ENCODE measurements at regions not wholly inside any gene's neighbourhood (a gene's known extent, or its start where the extent isn't known, plus 50 kb on each side); places are given as distances from the start of the nearest gene placed in this dataset.

DNA sequence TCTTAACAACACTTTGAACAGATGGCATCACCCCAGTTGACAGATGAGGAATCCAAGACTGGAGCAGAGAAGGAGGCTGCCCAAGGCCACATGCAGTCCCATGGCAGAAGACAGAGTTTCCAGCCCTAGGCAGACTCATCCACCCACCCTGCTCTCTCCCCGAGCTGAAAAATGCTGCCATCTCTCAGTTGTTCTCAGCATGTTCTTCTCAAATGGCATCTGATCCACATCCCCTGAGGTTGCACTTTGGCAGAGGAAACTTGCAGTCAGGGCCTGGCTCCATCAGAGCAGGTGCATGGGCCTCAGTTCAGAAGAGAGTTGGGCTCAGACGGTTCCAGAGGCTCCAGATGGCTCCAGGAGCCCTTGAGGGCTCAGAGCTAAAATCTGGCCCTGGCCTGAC, 709.4 kb downstream of the MATN1 start:
- DNase-seq, result no peak
- Histone ChIP-seq H3K4me1 (no peaks in the 10 kb centered on the region), H3K27me3 (no peaks in the 10 kb centered on the region), H3K36me3 (no peaks in the 10 kb centered on the region), H3K9me3 (no peaks in the 10 kb centered on the region), H3K4me3 (ENCODE audit: low read depth, low read length) (no peak overlapping the region)
- no peak for TF ChIP-seq CTCF (IDR thresholded peaks at IDR 0.05; ENCODE audit: low read depth, low read length)

DNA sequence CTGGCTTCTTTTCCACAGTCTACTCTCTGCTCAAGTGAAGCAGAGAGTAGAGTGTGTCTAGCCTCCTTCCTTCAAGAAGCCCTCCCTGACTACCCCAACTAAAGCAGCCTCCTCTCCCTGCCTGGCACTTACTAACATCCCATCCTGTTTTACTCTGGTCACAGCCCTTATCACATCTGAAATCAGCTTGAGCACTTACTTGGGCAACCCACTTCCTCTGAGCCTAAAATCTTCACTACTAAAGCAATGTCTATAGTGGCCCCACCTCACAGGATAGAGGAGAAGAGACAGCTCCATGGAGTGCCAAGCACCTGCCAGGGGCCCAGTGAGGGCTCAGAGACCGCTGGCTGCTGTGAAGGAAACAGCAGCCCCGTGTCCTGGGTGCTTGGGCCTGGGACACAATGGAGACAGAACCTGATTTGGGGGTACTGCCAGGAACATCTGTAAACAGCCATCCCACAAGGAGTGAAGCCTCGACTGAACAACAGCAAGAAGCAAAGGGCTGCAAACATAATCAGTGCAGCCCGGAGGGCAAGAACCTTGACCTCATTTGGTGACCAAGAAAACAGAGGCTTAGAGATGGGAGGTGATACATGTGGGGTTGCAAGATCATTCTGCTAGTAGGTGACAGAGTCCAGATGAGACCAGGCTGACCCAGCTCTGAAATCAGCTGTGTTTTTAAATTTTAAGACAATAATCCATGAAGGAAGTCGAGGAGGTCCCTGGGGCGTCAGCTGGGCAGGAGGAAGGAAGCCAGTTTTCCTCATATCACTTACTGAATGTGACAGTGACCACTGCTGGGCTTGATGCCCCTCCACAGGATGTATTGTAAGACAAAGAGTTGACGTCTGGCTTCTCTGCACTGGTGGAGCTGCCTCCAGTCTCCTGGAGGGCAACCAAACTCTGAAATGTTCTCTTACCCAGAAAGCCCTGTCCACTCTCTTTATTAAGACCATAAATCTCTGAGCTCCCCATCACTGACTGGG, 710.6 kb downstream of the MATN1 start:
- no peak overlapping the region for H3K4me3 ChIP-seq (ENCODE audit: low read depth, low read length)
- no peaks in the 10 kb centered on the region for H3K36me3 ChIP-seq
- no peaks in the 10 kb centered on the region for H3K27me3 ChIP-seq
- no peak for TF ChIP-seq CTCF (IDR thresholded peaks at IDR 0.05; ENCODE audit: low read depth, low read length)
- H3K9me3 ChIP-seq, result no peaks in the 10 kb centered on the region
- DNase-seq, result no peak
- H3K4me1 ChIP-seq, result no peaks in the 10 kb centered on the region

- no peak for TF ChIP-seq CTCF (IDR thresholded peaks at IDR 0.05; ENCODE audit: low read depth, low read length)
- Histone ChIP-seq H3K4me1 (no peaks in the 10 kb centered on the region), H3K36me3 (no peaks in the 10 kb centered on the region), H3K27me3 (no peaks in the 10 kb centered on the region), H3K9me3 (no peaks in the 10 kb centered on the region), H3K4me3 (ENCODE audit: low read depth, low read length) (no peak overlapping the region)
- no peak for DNase-seq
Measured at GRCh38 chr1:30011970-30012369, 711.4 kb downstream of the MATN1 start.

DNA sequence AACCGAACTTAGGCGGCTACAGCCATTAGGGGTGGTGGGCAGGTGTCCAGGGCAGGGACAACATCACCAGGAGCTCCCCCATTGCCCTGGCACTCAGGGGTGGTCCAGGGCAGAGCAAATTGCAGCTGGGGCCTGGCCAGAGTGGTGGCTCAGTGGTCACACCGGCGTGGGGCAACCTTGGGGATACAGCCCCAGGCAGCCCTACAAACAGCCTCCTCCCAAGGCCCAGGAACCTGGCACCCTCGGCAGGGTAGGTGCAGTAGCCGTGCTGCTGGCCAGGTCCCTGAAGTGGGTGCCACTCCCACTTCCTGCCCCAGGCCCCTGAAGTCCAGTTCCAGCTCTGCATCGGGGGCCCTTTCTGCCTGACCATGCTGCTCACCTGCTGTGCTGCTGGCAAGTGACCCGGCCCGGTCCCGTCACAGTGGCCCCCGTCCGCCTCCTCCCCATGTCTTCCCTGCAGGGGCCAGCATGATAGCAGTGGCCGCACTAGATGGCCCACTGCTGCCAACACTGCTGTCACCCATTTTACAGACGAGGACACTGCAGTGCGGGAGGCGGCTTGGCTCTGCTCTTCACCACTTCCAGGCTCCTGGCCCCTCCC, 712.8 kb downstream of the MATN1 start:
- H3K4me3 ChIP-seq (ENCODE audit: low read depth, low read length), result no peak overlapping the region
- TF ChIP-seq CTCF (IDR thresholded peaks at IDR 0.05; ENCODE audit: low read depth, low read length), result no peak

DNA sequence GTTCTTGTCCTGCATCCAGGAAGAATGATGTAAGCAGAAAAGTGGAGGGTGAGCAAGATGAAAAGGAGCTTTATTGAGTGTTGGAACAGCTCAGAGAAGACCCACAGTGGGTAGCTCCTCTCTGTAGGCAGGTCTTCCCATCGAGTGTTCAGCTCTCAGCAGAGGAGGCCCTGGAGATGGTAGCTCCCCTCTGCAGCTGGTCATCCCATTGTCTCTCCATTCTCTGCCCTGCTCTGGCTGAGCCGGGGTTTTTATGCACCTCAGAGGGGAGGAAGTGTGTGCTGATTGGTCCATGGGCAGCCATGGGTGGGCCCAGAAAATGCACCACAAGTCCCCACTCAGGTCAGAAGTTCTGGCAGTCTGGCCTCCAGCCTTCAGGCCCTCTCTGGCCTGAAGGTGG, 713.7 kb downstream of the MATN1 start:
- no peaks in the 10 kb centered on the region for H3K9me3 ChIP-seq
- no peaks in the 10 kb centered on the region for H3K4me1 ChIP-seq
- no peaks in the 10 kb centered on the region for H3K36me3 ChIP-seq
- DNase-seq, result no peak
- TF ChIP-seq CTCF (IDR thresholded peaks at IDR 0.05; ENCODE audit: low read depth, low read length), result no peak
- H3K4me3 ChIP-seq (ENCODE audit: low read depth, low read length), result no peak overlapping the region
- no peaks in the 10 kb centered on the region for H3K27me3 ChIP-seq

More for the DNA sequence above, 712.8 kb downstream of the MATN1 start:
- no peak for DNase-seq
- H3K27me3 ChIP-seq, result no peaks in the 10 kb centered on the region
- no peaks in the 10 kb centered on the region for H3K36me3 ChIP-seq
- H3K4me1 ChIP-seq, result no peaks in the 10 kb centered on the region
- H3K9me3 ChIP-seq, result no peaks in the 10 kb centered on the region
